ENCODE measurements at regions not wholly inside any gene's neighbourhood (a gene's known extent, or its start where the extent isn't known, plus 50 kb on each side); places are given as distances from the start of the nearest gene placed in this dataset.

GRCh38 chr15:53389271-53390037 lies 370.0 kb downstream of the WDR72 start:
- no peak overlapping the region for H3K27ac Mint-ChIP-seq
- H3K4me1 Mint-ChIP-seq (ENCODE audit: low read depth) = no peaks in the 10 kb centered on the region
- no peak overlapping the region for H3K4me3 Mint-ChIP-seq
- H3K36me3 Mint-ChIP-seq = no peaks in the 10 kb centered on the region
- intact Hi-C loops (cut with micrococcal nuclease) = no loop called here
- H3K27me3 Mint-ChIP-seq = peaks cover 2% of the 10 kb centered on the region
- ChIA-PET POLR2A (no interaction called here), CTCF (no interaction called here)
- peaks cover 3% of the 10 kb centered on the region for H3K9me3 Mint-ChIP-seq
- DNase-seq = no peak

GRCh38 chr15:53384417-53384816 lies 375.0 kb downstream of the WDR72 start:
- intact Hi-C loops (cut with micrococcal nuclease) = no loop called here
- Mint-ChIP-seq H3K36me3 (no peaks in the 10 kb centered on the region), H3K4me3 (no peak overlapping the region), H3K27me3 (peaks cover 3% of the 10 kb centered on the region), H3K27ac (no peak overlapping the region), H3K9me3 (peaks cover 3% of the 10 kb centered on the region), H3K4me1 (ENCODE audit: low read depth) (no peaks in the 10 kb centered on the region)
- ChIA-PET CTCF (no interaction called here), POLR2A (no interaction called here)
- DNase-seq = no peak

GRCh38 chr15:53378096-53378800 lies 381.2 kb downstream of the WDR72 start:
- Mint-ChIP-seq H3K4me3 (no peak overlapping the region), H3K27me3 (no peaks in the 10 kb centered on the region), H3K36me3 (no peaks in the 10 kb centered on the region), H3K4me1 (ENCODE audit: low read depth) (no peaks in the 10 kb centered on the region), H3K9me3 (no peaks in the 10 kb centered on the region), H3K27ac (no peak overlapping the region)
- CTCF ChIA-PET = no interaction called here
- intact Hi-C loops (cut with micrococcal nuclease) = no loop called here
- DNase-seq = no peak
- POLR2A ChIA-PET = no interaction called here

GRCh38 chr15:53367740-53368139 lies 391.7 kb downstream of the WDR72 start:
- Mint-ChIP-seq H3K36me3 (no peaks in the 10 kb centered on the region), H3K9me3 (peaks cover 10% of the 10 kb centered on the region), H3K4me1 (ENCODE audit: low read depth) (no peaks in the 10 kb centered on the region), H3K4me3 (no peak overlapping the region), H3K27ac (no peak overlapping the region), H3K27me3 (no peaks in the 10 kb centered on the region)
- DNase-seq = no peak
- ChIA-PET POLR2A (no interaction called here), CTCF (no interaction called here)
- intact Hi-C loops (cut with micrococcal nuclease) = no loop called here

GRCh38 chr15:53360881-53361280 lies 398.6 kb downstream of the WDR72 start:
- Mint-ChIP-seq H3K4me1 (ENCODE audit: low read depth) (no peaks in the 10 kb centered on the region), H3K27me3 (no peaks in the 10 kb centered on the region), H3K27ac (no peak overlapping the region), H3K9me3 (no peaks in the 10 kb centered on the region), H3K4me3 (no peak overlapping the region), H3K36me3 (no peaks in the 10 kb centered on the region)
- no peak for DNase-seq
- POLR2A ChIA-PET = no interaction called here
- intact Hi-C loops (cut with micrococcal nuclease) = no loop called here
- CTCF ChIA-PET = no interaction called here

- no peak for DNase-seq
- Mint-ChIP-seq H3K4me1 (ENCODE audit: low read depth) (no peaks in the 10 kb centered on the region), H3K36me3 (no peaks in the 10 kb centered on the region), H3K27ac (no peak overlapping the region), H3K4me3 (no peak overlapping the region), H3K9me3 (no peaks in the 10 kb centered on the region), H3K27me3 (no peaks in the 10 kb centered on the region)
- intact Hi-C loops (cut with micrococcal nuclease) = no loop called here
- ChIA-PET CTCF (no interaction called here), POLR2A (no interaction called here)
These were observed 400.4 kb downstream of the WDR72 start for GRCh38 chr15:53359038-53359437.

GRCh38 chr15:53354874-53355273 lies 404.6 kb downstream of the WDR72 start:
- ChIA-PET POLR2A (no interaction called here), CTCF (no interaction called here)
- Mint-ChIP-seq H3K4me1 (ENCODE audit: low read depth) (no peaks in the 10 kb centered on the region), H3K4me3 (no peak overlapping the region), H3K9me3 (no peaks in the 10 kb centered on the region), H3K36me3 (no peaks in the 10 kb centered on the region), H3K27me3 (no peaks in the 10 kb centered on the region), H3K27ac (no peak overlapping the region)
- no peak for DNase-seq
- intact Hi-C loops (cut with micrococcal nuclease) = no loop called here

- Mint-ChIP-seq H3K27ac (no peak overlapping the region), H3K9me3 (no peaks in the 10 kb centered on the region), H3K4me3 (no peak overlapping the region), H3K4me1 (ENCODE audit: low read depth) (no peaks in the 10 kb centered on the region), H3K27me3 (no peaks in the 10 kb centered on the region), H3K36me3 (no peaks in the 10 kb centered on the region)
- DNase-seq = no peak
- CTCF ChIA-PET = no interaction called here
- intact Hi-C loops (cut with micrococcal nuclease) = no loop called here
- POLR2A ChIA-PET = no interaction called here
These were observed 408.1 kb downstream of the WDR72 start for GRCh38 chr15:53351373-53351772.

GRCh38 chr15:53346583-53346982 lies 412.9 kb downstream of the WDR72 start:
- no peak overlapping the region for H3K4me3 Mint-ChIP-seq
- CTCF ChIA-PET = no interaction called here
- H3K4me1 Mint-ChIP-seq (ENCODE audit: low read depth) = no peaks in the 10 kb centered on the region
- intact Hi-C loops (cut with micrococcal nuclease) = no loop called here
- no peaks in the 10 kb centered on the region for H3K27me3 Mint-ChIP-seq
- H3K36me3 Mint-ChIP-seq = no peaks in the 10 kb centered on the region
- no peaks in the 10 kb centered on the region for H3K9me3 Mint-ChIP-seq
- no peak overlapping the region for H3K27ac Mint-ChIP-seq
- POLR2A ChIA-PET = no interaction called here
- DNase-seq = no peak

- ChIA-PET CTCF (no interaction called here), POLR2A (no interaction called here)
- no peak for DNase-seq
- H3K4me1 Mint-ChIP-seq (ENCODE audit: low read depth) = no peaks in the 10 kb centered on the region
- no peak overlapping the region for H3K27ac Mint-ChIP-seq
- intact Hi-C loops (cut with micrococcal nuclease) = no loop called here
- no peaks in the 10 kb centered on the region for H3K36me3 Mint-ChIP-seq
- no peaks in the 10 kb centered on the region for H3K27me3 Mint-ChIP-seq
- no peaks in the 10 kb centered on the region for H3K9me3 Mint-ChIP-seq
- no peak overlapping the region for H3K4me3 Mint-ChIP-seq
These were observed 427.9 kb downstream of the WDR72 start for GRCh38 chr15:53331328-53332190.

GRCh38 chr15:53328341-53328740 lies 431.1 kb downstream of the WDR72 start:
- H3K27ac Mint-ChIP-seq = no peak overlapping the region
- POLR2A ChIA-PET = no interaction called here
- no peaks in the 10 kb centered on the region for H3K4me1 Mint-ChIP-seq (ENCODE audit: low read depth)
- intact Hi-C loops (cut with micrococcal nuclease) = no loop called here
- peak; percentile 8 for DNase-seq
- CTCF ChIA-PET = no interaction called here
- no peak overlapping the region for H3K4me3 Mint-ChIP-seq
- no peaks in the 10 kb centered on the region for H3K36me3 Mint-ChIP-seq
- H3K9me3 Mint-ChIP-seq = no peaks in the 10 kb centered on the region
- H3K27me3 Mint-ChIP-seq = no peaks in the 10 kb centered on the region

GRCh38 chr15:53324061-53324460 lies 435.4 kb downstream of the WDR72 start:
- ChIA-PET CTCF (no interaction called here), POLR2A (no interaction called here)
- H3K27ac Mint-ChIP-seq = no peak overlapping the region

More at GRCh38 chr15:53324061-53324460, 435.4 kb downstream of the WDR72 start:
- intact Hi-C loops (cut with micrococcal nuclease) = no loop called here
- Mint-ChIP-seq H3K4me3 (no peak overlapping the region), H3K27me3 (no peaks in the 10 kb centered on the region), H3K36me3 (no peaks in the 10 kb centered on the region), H3K4me1 (ENCODE audit: low read depth) (no peaks in the 10 kb centered on the region), H3K9me3 (no peaks in the 10 kb centered on the region)
- no peak for DNase-seq
